GM18858 (cell line): ENCODE measurements at regions not wholly inside any gene's neighbourhood (a gene's known extent, or its start where the extent isn't known, plus 50 kb on each side); places are given as distances from the start of the nearest gene placed in this dataset.

Experiments used
- ATAC-seq: cut with Tn5 transposase; IDR thresholded peaks from one replicate; pipeline ENCODE4 v1.9.1; 2021; ENCODE audit not compliant: unreplicated experiment

GRCh38 chr2:53268626-53269025 is 499.0 kb upstream of the CHAC2 start:
- no peak for ATAC-seq

GRCh38 chr2:53268086-53268485 is 499.5 kb upstream of the CHAC2 start:
- ATAC-seq: no peak

GRCh38 chr2:53265544-53266299 is 501.9 kb upstream of the CHAC2 start:
- no peak for ATAC-seq

- ATAC-seq: no peak
Observed at GRCh38 chr2:53260568-53260967, 507.0 kb upstream of the CHAC2 start.

GRCh38 chr2:53259395-53260009 is 508.1 kb upstream of the CHAC2 start:
- ATAC-seq: no peak

GRCh38 chr2:53257287-53257686 is 510.3 kb upstream of the CHAC2 start:
- no peak for ATAC-seq

- ATAC-seq: no peak
Observed at GRCh38 chr2:53253244-53253643, 514.4 kb upstream of the CHAC2 start.

- ATAC-seq: no peak
Observed at GRCh38 chr2:53252115-53252514, 515.5 kb upstream of the CHAC2 start.

- ATAC-seq: no peak
Observed at GRCh38 chr2:53247956-53248735, 519.5 kb upstream of the CHAC2 start.

- no peak for ATAC-seq
Observed at GRCh38 chr2:53243430-53243829, 524.2 kb upstream of the CHAC2 start.

- no peak for ATAC-seq
Observed at GRCh38 chr2:53242090-53242489, 525.5 kb upstream of the CHAC2 start.

GRCh38 chr2:53235836-53236582 is 531.6 kb upstream of the CHAC2 start:
- no peak for ATAC-seq

- no peak for ATAC-seq
Observed at GRCh38 chr2:53234548-53234903, 533.1 kb upstream of the CHAC2 start.

GRCh38 chr2:53233759-53234547 is 533.7 kb upstream of the CHAC2 start:
- ATAC-seq: no peak

- no peak for ATAC-seq
Observed at GRCh38 chr2:53231908-53232307, 535.7 kb upstream of the CHAC2 start.

GRCh38 chr2:53230691-53231090 is 536.9 kb upstream of the CHAC2 start:
- ATAC-seq: no peak

- no peak for ATAC-seq
Observed at GRCh38 chr2:53227535-53227934, 540.1 kb upstream of the CHAC2 start.

- ATAC-seq: no peak
Observed at GRCh38 chr2:53220969-53221368, 546.6 kb upstream of the CHAC2 start.

- ATAC-seq: no peak
Observed at GRCh38 chr2:53217250-53217649, 550.4 kb upstream of the CHAC2 start.

- ATAC-seq: no peak
Observed at GRCh38 chr2:53216805-53217204, 550.8 kb upstream of the CHAC2 start.

GRCh38 chr2:53212576-53212975 is 555.0 kb upstream of the CHAC2 start:
- ATAC-seq: no peak
